ENCODE measurements at regions not wholly inside any gene's neighbourhood (a gene's known extent, or its start where the extent isn't known, plus 50 kb on each side); places are given as distances from the start of the nearest gene placed in this dataset.

- ChIA-PET POLR2A (no interaction called here), CTCF (no interaction called here)
- TF ChIP-seq CTCF (IDR thresholded peaks at IDR 0.05; ENCODE audit: insufficient read depth, low read length, missing control alignments): no peak
- no peak overlapping the region for H3K4me3 ChIP-seq (ENCODE audit: low read depth, low read length)
- no peak for DNase-seq (ENCODE audit: low read depth, low spot score)
Observed at GRCh38 chr16:74026373-74027281, 270.0 kb upstream of the PSMD7 start.

- CTCF ChIA-PET: interaction anchor here (1.4 kb wide), 1 partner anchor 10 kb away, joined by 4 read pairs; no protein-coding TSS in a partner anchor
- H3K4me3 ChIP-seq (ENCODE audit: low read depth, low read length): no peak overlapping the region
- DNase-seq (ENCODE audit: low read depth, low spot score): no peak
- POLR2A ChIA-PET: no interaction called here
- TF ChIP-seq CTCF (IDR thresholded peaks at IDR 0.05; ENCODE audit: insufficient read depth, low read length, missing control alignments): no peak
Observed at GRCh38 chr16:74024953-74025352, 271.7 kb upstream of the PSMD7 start.

GRCh38 chr16:74020095-74020670, 276.4 kb upstream of the PSMD7 start:
- no peak for TF ChIP-seq CTCF (IDR thresholded peaks at IDR 0.05; ENCODE audit: insufficient read depth, low read length, missing control alignments)
- CTCF ChIA-PET: no interaction called here
- POLR2A ChIA-PET: no interaction called here
- DNase-seq (ENCODE audit: low read depth, low spot score): no peak
- H3K4me3 ChIP-seq (ENCODE audit: low read depth, low read length): no peak overlapping the region

GRCh38 chr16:74019612-74020011, 277.0 kb upstream of the PSMD7 start:
- ChIA-PET CTCF (no interaction called here), POLR2A (no interaction called here)
- no peak overlapping the region for H3K4me3 ChIP-seq (ENCODE audit: low read depth, low read length)
- no peak for TF ChIP-seq CTCF (IDR thresholded peaks at IDR 0.05; ENCODE audit: insufficient read depth, low read length, missing control alignments)
- no peak for DNase-seq (ENCODE audit: low read depth, low spot score)

GRCh38 chr16:74015953-74016352, 280.7 kb upstream of the PSMD7 start:
- DNase-seq (ENCODE audit: low read depth, low spot score): no peak
- H3K4me3 ChIP-seq (ENCODE audit: low read depth, low read length): no peak overlapping the region
- CTCF ChIA-PET: no interaction called here
- TF ChIP-seq CTCF (IDR thresholded peaks at IDR 0.05; ENCODE audit: insufficient read depth, low read length, missing control alignments): no peak
- POLR2A ChIA-PET: no interaction called here

GRCh38 chr16:73998707-73999106, 297.9 kb upstream of the PSMD7 start:
- TF ChIP-seq CTCF (IDR thresholded peaks at IDR 0.05; ENCODE audit: insufficient read depth, low read length, missing control alignments): no peak
- no peak for DNase-seq (ENCODE audit: low read depth, low spot score)
- ChIA-PET CTCF (no interaction called here), POLR2A (no interaction called here)
- no peak overlapping the region for H3K4me3 ChIP-seq (ENCODE audit: low read depth, low read length)

Measured in AG04449 (cell line).